ENCODE measurements at regions not wholly inside any gene's neighbourhood (a gene's known extent, or its start where the extent isn't known, plus 50 kb on each side); places are given as distances from the start of the nearest gene placed in this dataset.

GRCh38 chr14:61106271-61106958 lies 125.4 kb downstream of the SLC38A6 start:
- Mint-ChIP-seq H3K9me3 (peaks cover 3% of the 10 kb centered on the region), H3K27me3 (peaks cover 9% of the 10 kb centered on the region), H3K4me3 (no peak overlapping the region), H3K27ac (no peak overlapping the region), H3K4me1 (ENCODE audit: low read depth) (peaks cover 28% of the 10 kb centered on the region), H3K36me3 (ENCODE audit: low read depth) (no peaks in the 10 kb centered on the region)
- no peak for DNase-seq

DNA sequence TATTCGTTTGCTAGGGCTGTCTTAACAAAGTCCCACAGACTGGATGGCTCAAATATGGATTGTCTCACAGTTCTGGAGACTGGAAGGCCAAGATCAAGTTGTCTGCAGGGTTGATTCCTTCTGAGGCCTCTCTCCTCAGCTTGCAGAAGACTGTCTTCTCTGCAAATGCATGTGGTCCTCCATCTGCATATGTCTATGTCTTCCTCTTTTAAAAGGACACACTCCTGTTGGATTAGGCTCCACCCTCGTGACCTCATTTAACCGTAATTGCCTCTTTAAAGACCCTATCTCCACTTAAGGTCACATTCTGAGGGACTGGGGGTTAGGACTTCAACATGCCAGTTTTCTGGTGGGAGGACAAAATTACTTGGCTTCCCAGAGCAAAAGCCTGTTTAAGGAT lies 123.3 kb downstream of the SLC38A6 start:
- Mint-ChIP-seq H3K4me3 (no peak overlapping the region), H3K27ac (no peak overlapping the region), H3K9me3 (peaks cover 3% of the 10 kb centered on the region), H3K4me1 (ENCODE audit: low read depth) (peaks cover 26% of the 10 kb centered on the region), H3K36me3 (ENCODE audit: low read depth) (no peaks in the 10 kb centered on the region), H3K27me3 (no peaks in the 10 kb centered on the region)
- no peak for DNase-seq

GRCh38 chr14:61103541-61104339 lies 122.7 kb downstream of the SLC38A6 start:
- H3K36me3 Mint-ChIP-seq (ENCODE audit: low read depth): no peaks in the 10 kb centered on the region
- H3K27me3 Mint-ChIP-seq: no peaks in the 10 kb centered on the region
- no peak for DNase-seq
- H3K4me3 Mint-ChIP-seq: no peak overlapping the region
- H3K9me3 Mint-ChIP-seq: peaks cover 3% of the 10 kb centered on the region
- peak overlapping the region; percentile 80 for H3K27ac Mint-ChIP-seq
- H3K4me1 Mint-ChIP-seq (ENCODE audit: low read depth): peaks cover 26% of the 10 kb centered on the region

DNA sequence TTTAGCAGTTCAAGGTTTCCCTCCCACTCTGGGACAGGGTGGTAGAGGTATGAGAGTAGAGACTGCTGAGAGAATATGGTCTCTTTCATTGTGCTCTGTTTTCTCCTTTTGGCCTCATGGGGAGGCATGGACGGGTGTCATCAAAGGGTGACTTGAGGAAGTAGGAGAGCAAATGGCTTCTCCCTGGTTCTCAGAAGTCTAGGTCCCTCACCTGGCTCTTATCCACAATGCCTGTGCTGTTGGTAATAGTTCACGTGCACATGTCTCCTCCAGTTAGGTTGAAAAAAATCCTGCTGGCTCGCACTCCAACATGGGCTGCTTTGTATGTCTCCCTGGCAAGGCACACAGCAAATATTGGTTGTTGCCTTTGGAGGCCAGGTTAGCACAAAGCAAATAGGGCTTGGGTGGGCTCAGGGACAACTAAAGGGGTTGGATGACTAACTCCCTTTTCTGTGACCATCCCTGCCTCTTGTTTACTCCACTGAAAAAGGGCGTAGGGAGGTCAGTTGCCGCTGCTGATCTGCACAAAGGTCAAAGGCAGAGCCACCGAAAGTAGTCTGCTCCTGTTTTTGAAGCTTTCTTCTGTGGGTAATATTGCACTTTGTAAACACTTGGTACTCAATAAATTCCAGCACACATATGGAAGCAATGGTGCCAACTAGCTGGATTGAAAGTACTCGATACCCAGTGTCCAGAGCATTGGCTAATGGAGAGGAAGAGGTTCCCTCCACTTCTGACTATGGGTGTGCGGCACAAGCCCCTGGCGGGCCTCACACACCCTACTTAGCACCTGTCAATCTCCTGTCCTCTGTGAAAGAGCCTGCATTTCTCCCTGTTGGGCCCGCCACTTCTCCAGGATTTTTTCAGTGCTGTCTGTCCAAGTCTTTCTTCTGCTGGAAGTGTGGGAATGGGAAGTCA lies 121.8 kb downstream of the SLC38A6 start:
- Mint-ChIP-seq H3K27me3 (no peaks in the 10 kb centered on the region), H3K4me3 (no peak overlapping the region), H3K36me3 (ENCODE audit: low read depth) (no peaks in the 10 kb centered on the region), H3K9me3 (peaks cover 3% of the 10 kb centered on the region), H3K27ac (peak overlapping the region; percentile 80), H3K4me1 (ENCODE audit: low read depth) (peaks cover 26% of the 10 kb centered on the region)
- no peak for DNase-seq

Data from activated T-cell treated with anti-CD3 and anti-CD28 coated beads, Interleukin-2, amount 50 U/mL, for 24 hours (primary cell).